HepG2 (cell line): ENCODE measurements at regions not wholly inside any gene's neighbourhood (a gene's known extent, or its start where the extent isn't known, plus 50 kb on each side); places are given as distances from the start of the nearest gene placed in this dataset.

Experiments
- AKAP8 ChIP-seq: sonication (generic); formaldehyde crosslinking; IDR thresholded peaks from 2 replicates; pipeline ENCODE4 v1.5.1; 2020; ENCODE audit warnings: mild to moderate bottlenecking, missing genetic modification reagents
- CBX5 ChIP-seq: sonication (generic); formaldehyde crosslinking; IDR thresholded peaks from 2 replicates; pipeline ENCODE4 v1.4.0; 2020; ENCODE audit warnings: missing genetic modification reagents, borderline replicate concordance
- CREB3 ChIP-seq: sonication (generic); formaldehyde crosslinking; IDR thresholded peaks from 2 replicates; pipeline ENCODE4 v1.5.0; 2020; ENCODE audit warnings: missing genetic modification reagents
- FOSL2 ChIP-seq: sonication (generic); formaldehyde crosslinking; IDR thresholded peaks from 2 replicates; pipeline ENCODE4 v1.4.0; 2020; ENCODE audit warnings: missing genetic modification reagents
- GLI4 ChIP-seq: sonication (generic); formaldehyde crosslinking; IDR thresholded peaks from 2 replicates; pipeline ENCODE4 v1.5.1; 2020; ENCODE audit warnings: missing genetic modification reagents, mild to moderate bottlenecking, moderate library complexity, borderline replicate concordance
- JUND ChIP-seq: sonication (generic); formaldehyde crosslinking; IDR thresholded peaks from 2 replicates; pipeline ENCODE4 v1.8.0; 2022; ENCODE audit warnings: mild to moderate bottlenecking, missing genetic modification reagents
- MZF1 ChIP-seq: sonication (generic); formaldehyde crosslinking; IDR thresholded peaks from 2 replicates; pipeline ENCODE4 v1.8.1; 2023; ENCODE audit warnings: mild to moderate bottlenecking, missing genetic modification reagents, borderline replicate concordance
- NCOA2 ChIP-seq: sonication (generic); formaldehyde crosslinking; IDR thresholded peaks from 2 replicates; pipeline ENCODE4 v1.8.0; 2022; ENCODE audit warnings: inconsistent platforms
- POGK ChIP-seq: sonication (generic); formaldehyde crosslinking; conservative IDR thresholded peaks from 2 replicates; pipeline ENCODE4 v1.8.0; 2022; ENCODE audit warnings: mild to moderate bottlenecking, moderate library complexity, missing genetic modification reagents
- SUZ12 ChIP-seq: fragments of 150-350 bp; IDR thresholded peaks from 2 replicates; pipeline ENCODE4 v1.6.1; 2014; ENCODE audit warnings: low read depth, low read length
- XRCC5 ChIP-seq: fragments of 200-400 bp; formaldehyde crosslinking; optimal IDR thresholded peaks from 2 replicates; pipeline ENCODE3; 2017; ENCODE audit warnings: mild to moderate bottlenecking, low read length
- ZBTB3 ChIP-seq: sonication (generic); formaldehyde crosslinking; IDR thresholded peaks from 2 replicates; pipeline ENCODE4 v1.4.0; 2020; ENCODE audit warnings: low read depth, mild to moderate bottlenecking, moderate library complexity, missing genetic modification reagents, borderline replicate concordance
- ZBTB49 ChIP-seq: sonication (generic); formaldehyde crosslinking; IDR thresholded peaks from 2 replicates; pipeline ENCODE4 v1.4.0; 2020; ENCODE audit warnings: missing genetic modification reagents, borderline replicate concordance
- ZFY ChIP-seq: sonication (generic); formaldehyde crosslinking; IDR thresholded peaks from 2 replicates; pipeline ENCODE4 v1.4.0; 2020; ENCODE audit warnings: missing genetic modification reagents
- ZNF33A ChIP-seq: sonication (generic); formaldehyde crosslinking; IDR thresholded peaks from 2 replicates; pipeline ENCODE4 v1.5.1; 2020; ENCODE audit warnings: missing genetic modification reagents, mild to moderate bottlenecking, moderate library complexity, borderline replicate concordance
- ZNF580 ChIP-seq: IDR thresholded peaks from 2 replicates; pipeline ENCODE4 v1.6.1; 2016; ENCODE audit warnings: low read depth, borderline replicate concordance

GRCh38 chr2:8544786-8545694 lies 136.8 kb upstream of the ID2 start (continued):
- TF ChIP-seq ZNF33A (no peak), NCOA2 (CRISPR knock-in tag) (no peak), CBX5 (CRISPR knock-in tag) (no peak), MZF1 (CRISPR knock-in tag) (no peak), ZBTB49 (CRISPR knock-in tag) (no peak), AKAP8 (CRISPR knock-in tag) (no peak), JUND (CRISPR knock-in tag) (peak; percentile 59; the same call in 1 of the 2 replicates), SUZ12 (no peak), GLI4 (CRISPR knock-in tag) (no peak), XRCC5 (peak; percentile 46), CREB3 (CRISPR knock-in tag) (no peak), POGK (CRISPR knock-in tag) (no peak), ZNF580 (CRISPR knock-in tag) (no peak), ZBTB3 (CRISPR knock-in tag) (no peak), ZFY (CRISPR knock-in tag) (0 out of 2 replicates have a peak, but pooled peaks have one; percentile 13), FOSL2 (peak; percentile 93)
